ENCODE measurements at regions not wholly inside any gene's neighbourhood (a gene's known extent, or its start where the extent isn't known, plus 50 kb on each side); places are given as distances from the start of the nearest gene placed in this dataset.
"Not testable (repeated sequence)": the region's sequence is repeated elsewhere in the genome, so short reads cannot be mapped to it uniquely, and the experiment has no call there.

DNA sequence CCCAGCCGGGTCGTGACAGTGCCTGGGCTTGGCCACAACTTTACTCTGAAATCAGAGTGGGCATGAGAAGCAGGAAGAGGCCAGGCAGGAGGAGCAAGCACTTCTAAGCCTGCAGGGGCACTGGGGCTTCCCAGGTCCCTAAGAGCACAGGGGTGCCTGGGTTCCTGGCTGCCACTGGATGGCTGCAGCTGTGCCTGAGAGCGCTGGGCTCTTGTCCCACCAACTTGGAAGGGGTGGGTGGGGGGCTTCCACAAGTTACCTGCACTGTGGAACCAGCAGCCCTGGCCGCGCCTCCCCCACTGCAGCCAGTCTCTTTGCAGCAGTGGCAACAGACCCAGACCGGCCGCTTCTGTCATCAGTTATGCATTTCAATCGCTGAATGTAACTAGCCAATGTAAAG is 434.7 kb upstream of the GRM3 start:
- in situ Hi-C loops (cut with HindIII; ENCODE audit: low sequenced_read_pairs), result no loop called here

DNA sequence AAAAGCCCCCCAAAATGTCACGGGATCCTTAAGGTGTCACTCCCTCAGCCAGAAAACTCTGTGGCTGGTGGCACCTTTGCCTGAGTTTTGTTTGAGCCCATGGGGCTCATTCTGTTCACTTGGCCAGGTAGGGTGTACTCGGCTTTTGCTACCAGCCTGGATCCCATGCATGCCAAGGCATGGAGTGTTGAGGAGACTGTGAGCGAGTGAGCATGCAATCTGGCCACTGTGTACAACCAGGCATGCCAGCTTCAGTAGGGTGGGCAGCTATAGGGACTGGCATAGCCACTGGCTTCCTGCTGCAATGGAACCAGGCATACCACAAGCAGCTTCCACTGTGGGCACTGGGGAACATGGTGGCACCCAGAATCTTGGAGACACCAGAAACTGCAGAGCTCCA is 436.0 kb upstream of the GRM3 start:
- in situ Hi-C loops (cut with HindIII; ENCODE audit: low sequenced_read_pairs), result no loop called here

DNA sequence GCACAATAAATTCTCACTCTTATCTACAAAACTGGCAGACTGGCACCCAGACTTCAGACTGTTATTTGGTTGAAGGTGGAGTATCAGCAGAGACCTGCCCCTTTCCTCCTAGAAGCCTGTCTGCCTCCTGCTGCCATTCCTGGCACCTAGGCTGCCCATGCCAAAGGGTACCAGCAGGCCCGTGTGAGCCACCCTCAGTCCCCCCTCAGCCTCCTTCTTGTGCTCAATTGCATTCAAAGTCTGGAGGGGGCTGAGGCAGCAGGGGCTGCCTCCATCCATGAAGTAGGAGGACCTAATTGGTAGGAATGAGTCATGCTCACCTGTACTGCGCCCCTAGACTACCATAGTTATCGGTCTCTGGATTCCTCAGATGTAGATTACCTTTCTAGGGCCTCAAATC is 440.9 kb upstream of the GRM3 start:
- in situ Hi-C loops (cut with HindIII; ENCODE audit: low sequenced_read_pairs), result no loop called here

DNA sequence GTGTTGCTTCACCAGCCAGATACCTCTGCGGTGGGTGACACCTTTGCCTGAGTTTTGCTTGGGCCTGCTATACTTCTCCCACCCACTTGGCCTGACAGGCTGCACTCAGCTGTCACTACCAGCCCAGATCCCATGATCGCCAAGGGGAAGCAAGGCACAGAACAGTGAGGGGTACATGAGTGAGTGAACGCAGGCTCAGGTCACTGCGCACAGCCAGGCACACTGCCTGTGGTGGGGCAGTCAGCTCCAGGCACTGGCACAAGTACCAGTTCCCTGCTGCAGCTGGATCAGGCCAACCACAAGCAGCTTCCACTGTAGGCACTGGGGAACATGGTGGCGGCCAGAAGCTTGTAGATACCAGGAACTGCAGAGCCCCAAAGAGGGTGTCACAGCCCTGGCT is 441.9 kb upstream of the GRM3 start:
- in situ Hi-C loops (cut with HindIII; ENCODE audit: low sequenced_read_pairs), result no loop called here

DNA sequence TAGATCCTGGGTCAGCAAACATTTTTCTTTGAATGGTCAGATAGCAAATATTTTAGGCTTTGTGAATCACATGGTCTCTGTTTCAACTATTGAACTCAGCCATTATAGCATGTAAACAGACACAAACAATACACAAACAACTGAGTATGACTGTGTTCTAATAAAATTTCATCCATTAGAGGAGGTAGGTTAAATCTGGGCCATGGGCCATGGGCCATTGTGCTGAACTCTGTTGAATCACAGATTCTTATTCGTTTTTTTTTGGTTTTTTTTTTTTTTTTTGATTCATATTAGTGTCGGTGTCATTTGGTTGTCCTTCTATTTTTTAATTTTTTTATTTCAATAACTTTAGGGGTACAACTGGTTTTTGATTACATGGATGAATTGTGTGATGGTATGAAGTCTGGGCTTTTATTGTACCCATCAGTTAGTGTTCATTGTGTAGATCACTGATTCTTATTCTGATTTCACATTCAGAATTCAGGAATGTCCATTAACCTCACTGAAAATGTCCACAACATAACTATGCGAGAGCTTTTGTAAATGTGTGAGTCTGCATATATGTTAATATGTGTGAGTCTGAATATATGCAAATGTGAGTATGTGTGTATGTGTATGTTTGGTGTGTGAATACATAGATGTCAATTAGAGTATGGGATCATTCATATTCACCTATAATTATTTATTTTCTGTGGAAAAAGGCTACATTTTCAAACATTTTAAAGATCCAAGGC is 443.7 kb upstream of the GRM3 start:
- in situ Hi-C loops (cut with HindIII; ENCODE audit: low sequenced_read_pairs), result no loop called here

DNA sequence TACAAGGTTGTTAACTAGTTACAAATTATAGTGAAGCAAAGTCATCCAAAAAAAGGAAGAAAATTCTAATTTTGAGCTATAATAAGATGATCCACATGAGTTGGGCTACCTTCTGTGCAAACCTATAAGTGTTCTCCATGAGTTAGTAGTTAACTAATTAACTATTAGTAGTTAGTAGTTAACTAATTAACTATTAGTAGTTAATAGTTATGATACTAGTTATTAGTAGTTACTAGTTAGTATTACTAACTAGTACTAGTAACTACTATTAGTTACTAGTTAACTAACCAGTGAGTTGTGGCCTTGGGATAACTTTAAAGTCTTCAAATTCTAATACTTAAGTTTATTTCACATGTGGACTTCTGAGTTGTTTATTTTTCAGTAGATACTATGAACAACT is 453.4 kb upstream of the GRM3 start:
- in situ Hi-C loops (cut with HindIII; ENCODE audit: low sequenced_read_pairs), result no loop called here

DNA sequence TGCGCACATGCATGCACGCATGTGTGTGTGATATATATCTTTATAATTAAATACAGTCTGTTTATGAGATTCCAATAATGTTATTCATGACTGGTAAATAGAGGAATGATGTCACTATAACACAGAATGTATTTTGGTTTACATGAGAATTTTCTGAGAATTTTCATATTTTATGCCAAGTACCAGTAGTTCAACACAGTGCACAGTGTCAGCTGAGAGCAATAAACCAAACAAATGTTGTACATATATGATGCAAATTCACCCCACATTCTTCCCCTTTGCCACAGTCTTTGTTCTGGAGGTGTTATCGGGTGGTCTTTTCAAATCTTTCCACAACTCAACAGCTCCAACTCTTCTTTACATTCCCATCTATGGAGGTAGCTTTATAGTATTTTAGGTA is 462.2 kb upstream of the GRM3 start:
- in situ Hi-C loops (cut with HindIII; ENCODE audit: low sequenced_read_pairs), result no loop called here

DNA sequence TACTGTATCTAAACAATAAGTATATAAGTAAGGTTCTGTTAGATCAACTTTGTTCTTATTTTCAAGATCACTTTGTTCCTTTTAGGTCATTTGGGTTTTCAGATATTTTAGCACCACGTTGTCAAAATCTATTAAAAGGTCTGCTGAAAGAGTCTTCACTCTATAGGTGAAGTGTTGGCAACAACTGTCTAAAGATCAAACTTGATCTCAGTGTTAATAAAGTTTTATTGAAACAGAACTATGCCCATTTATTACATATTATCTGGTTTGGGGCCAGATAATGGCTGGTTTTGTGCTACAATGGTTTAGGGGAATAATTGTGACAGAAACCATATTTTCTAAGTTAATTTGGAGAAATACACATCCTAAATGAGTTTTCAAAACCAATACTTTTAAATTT is 478.9 kb upstream of the GRM3 start:
- in situ Hi-C loops (cut with HindIII; ENCODE audit: low sequenced_read_pairs), result no loop called here

DNA sequence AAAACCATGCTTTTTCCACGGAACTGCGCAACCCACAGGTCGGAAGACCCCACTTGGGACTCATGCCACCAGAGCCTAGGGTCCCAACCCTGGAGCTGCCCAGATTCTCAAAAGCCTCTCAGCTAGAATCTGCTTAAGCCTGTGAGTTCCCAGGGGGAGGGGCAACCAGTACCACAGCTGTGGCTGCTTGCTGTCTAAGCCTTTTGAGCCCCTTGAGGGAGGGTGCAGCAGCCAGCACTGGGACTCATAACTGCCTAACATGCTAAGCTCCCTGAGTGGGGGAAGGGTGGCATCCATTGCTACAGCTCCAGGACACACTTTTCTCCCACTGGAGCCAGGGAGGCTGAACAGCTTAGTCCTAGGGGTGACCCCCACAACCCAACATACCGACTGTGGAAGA is 485.6 kb upstream of the GRM3 start:
- in situ Hi-C loops (cut with HindIII; ENCODE audit: low sequenced_read_pairs), result no loop called here

DNA sequence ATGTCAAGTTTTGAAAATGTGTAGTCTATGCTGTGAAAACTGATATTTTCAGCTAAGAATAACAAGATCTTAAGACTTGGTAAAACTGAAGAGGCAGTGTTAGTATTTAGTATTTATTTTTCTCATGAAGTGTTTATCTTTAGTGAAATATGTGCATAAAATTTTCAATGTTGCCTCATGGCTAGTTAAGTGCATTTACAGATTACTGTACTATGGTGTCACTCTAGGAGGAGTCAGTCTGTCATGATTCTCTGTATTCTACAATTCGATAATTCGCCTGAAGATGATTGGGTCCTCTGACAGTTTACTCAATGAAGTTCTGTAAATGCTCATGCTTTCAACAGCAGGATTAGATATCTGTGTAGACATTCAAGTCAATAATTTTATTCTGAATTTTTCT is 488.1 kb upstream of the GRM3 start:
- in situ Hi-C loops (cut with HindIII; ENCODE audit: low sequenced_read_pairs), result no loop called here

DNA sequence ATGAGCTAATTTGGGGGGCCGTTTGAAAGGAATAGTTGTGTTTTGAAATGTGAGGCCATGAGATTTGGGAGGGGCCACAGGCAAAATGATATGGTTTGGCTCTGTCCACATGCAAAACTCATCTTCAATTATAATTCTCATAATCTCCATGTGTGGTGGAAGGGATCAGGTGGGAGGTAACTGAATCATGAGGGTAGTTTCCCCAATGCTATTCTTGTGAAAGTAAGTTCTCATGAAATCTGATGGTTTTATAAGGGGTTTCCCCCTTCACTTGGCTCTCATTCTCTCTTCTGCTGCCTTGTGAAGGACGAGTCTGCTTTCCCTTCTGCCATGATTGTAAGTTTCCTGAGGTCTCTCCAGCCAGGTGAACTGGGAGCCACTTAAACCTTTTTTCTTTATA is 490.8 kb upstream of the GRM3 start:
- in situ Hi-C loops (cut with HindIII; ENCODE audit: low sequenced_read_pairs), result no loop called here

DNA sequence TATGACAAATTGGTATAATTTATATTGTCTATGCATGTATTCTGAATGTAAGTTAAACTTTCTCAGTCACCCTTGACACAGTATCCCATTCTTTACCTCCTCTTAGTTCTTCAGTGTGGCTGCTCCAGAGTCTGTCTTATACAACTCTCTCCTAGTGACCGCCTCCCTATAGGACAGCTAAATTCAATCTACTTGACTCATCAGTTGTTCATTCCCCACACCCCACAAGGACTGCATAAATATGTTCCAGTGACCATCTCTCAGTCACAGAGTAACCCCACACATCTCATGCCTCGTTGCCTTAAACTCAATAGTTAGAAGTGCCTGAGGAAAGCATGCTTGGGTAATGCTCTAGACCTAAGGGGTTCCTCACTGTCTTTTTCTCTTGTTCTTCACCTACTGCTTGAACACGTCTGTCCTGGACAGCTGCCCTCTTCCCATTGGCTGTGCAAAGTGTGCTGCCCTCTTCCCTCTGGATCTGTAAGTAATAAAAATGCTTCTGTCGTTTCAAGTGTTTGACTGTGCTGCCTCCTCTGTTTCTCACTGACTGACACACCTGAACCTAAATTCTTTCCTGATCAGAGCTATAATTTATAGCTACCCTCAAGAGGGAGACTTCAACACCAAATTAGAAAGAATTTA is 494.6 kb upstream of the GRM3 start:
- in situ Hi-C loops (cut with HindIII; ENCODE audit: low sequenced_read_pairs), result no loop called here

DNA sequence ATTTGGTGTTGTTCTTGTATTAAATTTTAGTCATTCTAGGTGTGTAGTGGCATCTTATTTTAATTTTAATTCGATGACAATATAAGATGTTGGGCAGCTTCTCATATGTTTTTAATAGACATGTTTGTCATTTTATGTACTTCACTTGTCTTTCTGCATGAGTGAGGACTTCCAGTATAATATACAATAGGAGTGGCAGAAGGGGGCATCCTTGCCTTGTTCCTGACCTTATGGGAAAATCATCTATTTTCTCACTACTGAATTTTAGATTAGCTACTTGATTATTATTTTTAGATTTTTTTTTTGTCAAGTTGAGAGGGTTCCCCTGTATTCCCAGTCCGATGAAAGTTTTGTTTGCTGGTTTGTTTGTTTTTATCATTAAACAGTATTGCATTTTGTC is 495.2 kb upstream of the GRM3 start:
- in situ Hi-C loops (cut with HindIII; ENCODE audit: low sequenced_read_pairs), result no loop called here

DNA sequence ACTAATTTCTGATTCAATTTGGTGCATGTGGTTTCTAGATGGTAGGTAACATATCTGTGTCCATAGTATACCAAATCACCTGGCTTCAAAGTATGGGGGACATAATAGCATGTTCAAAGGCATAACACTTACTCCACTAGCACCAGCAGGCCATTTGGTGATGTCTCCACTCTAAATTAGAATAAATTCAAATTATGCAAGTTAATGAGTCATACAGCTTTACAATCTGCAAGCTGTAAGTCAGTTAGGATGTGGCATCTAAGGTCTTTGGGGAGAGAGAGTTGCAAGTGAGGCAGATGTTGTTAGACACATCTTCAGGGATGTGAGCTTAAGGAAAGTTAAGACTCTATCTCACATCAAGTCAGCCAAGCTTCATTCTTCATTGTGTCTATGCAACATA is 506.4 kb upstream of the GRM3 start:
- in situ Hi-C loops (cut with HindIII; ENCODE audit: low sequenced_read_pairs), result no loop called here

DNA sequence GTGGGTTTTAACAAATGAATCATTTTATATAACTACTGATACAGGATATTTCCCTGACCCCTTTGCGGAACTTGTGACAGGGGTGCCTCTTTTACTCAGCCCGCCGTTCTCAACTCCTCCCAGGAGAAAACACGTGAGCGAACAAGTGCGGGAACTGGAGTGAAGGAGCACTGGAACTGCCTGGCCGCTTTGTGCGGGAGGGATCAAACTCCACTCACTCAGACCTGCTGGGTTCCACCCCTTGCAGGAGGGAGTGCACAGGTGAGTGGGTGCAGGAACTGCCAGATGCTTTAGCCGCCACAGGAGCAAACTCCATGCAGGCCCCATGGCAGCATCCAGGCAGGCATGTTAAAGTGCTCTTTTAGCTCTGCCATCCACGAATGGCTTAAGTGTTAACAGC is 513.4 kb upstream of the GRM3 start:
- in situ Hi-C loops (cut with HindIII; ENCODE audit: low sequenced_read_pairs), result no loop called here

DNA sequence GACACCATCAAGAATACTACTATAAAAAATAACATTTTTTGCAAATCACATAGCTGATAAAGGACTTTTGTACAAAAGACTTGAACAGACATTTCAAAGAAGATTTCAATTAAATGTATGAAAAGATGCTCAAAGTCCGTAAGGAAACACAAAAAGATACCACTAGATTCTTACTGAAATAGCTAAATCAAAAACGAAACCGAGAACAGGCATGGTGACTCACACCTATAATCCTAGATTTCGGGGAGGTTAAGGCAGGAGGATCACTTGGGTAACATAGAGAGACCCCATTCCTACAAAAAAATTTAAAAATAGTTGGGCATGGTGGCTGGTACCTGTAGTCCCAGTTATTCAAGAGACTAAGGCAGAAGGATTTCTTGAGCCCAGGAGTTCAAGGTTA is 520.2 kb upstream of the GRM3 start:
- in situ Hi-C loops (cut with HindIII; ENCODE audit: low sequenced_read_pairs), result no loop called here

DNA sequence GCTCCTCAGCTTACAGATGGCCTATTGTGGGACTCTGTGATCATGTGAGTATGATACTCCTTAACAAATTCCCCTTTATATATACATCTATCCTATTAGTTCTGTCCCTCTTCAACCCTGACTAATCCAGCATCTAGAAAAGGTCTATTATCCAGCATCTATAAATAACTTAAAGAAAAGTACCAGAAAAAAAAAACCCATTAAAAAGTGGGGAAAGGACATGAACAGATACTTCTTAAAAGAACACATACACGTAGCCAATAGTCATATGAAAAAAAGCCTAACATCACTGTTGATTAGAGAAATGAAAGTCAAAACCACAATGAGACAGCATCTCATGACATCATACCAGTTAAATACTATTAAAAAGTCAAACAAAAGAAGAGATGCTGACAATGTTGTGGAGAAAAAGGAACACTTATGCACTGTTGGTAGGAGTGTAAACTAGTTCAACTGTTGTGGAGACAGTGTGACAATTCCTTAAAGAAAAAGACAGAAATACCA is 549.5 kb upstream of the GRM3 start:
- in situ Hi-C loops (cut with HindIII; ENCODE audit: low sequenced_read_pairs), result no loop called here

DNA sequence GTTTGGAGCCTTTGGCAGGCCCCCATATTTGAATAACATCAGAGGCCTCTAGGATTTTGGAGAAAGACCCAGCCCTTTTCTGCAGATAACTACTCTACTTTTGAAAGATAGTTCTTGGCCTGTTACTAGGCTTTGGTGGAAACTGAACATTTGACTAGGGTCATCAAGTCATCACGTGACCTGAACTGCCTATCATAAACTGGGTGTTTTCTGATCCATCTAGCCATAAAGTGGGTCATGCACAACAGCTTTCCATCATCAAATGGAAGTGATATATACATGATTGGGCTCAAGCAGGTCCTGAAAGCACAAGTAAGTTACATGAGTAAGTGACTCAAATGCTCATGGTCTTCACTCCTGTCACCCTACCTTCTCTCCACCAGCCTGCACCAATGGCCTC is 552.3 kb upstream of the GRM3 start:
- in situ Hi-C loops (cut with HindIII; ENCODE audit: low sequenced_read_pairs), result no loop called here

DNA sequence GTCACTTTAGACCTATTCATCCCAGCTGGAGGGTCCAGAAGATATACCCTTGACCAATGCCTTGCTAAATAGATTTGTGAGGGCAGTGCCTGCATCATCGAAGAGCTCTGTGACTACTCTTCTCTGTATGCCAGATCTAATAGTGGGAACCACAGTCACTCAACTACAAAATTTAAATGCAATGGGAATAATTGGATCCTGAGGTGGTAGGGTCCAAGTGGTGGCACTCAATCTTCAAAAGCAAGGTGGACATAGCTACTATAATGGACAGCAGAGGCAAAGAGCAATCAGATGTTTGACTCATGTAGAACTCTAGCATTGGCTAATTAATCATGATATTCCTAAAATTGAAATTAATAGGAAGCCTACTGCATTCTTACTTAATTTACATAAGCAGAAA is 554.3 kb upstream of the GRM3 start:
- in situ Hi-C loops (cut with HindIII; ENCODE audit: low sequenced_read_pairs), result no loop called here

DNA sequence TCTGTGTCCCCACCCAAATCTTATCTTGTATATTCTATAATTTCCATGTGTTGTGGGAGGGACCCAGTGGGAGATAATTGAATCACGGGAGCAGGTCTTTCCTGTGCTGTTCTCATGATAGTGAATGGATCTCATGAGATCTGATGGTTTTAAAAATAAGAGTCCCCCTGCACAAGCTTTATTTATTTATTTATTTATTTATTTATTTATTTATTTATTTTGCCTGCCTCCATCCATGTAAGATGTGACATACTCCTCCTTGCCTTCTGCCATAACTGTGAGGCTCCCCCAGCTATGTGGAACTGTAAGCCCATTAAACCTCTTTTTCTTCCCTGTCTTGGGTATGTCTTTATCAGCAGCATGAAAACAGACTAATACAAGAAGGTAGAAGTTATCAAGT is 579.1 kb upstream of the GRM3 start:
- in situ Hi-C loops (cut with HindIII; ENCODE audit: low sequenced_read_pairs), result not testable (repeated sequence)

DNA sequence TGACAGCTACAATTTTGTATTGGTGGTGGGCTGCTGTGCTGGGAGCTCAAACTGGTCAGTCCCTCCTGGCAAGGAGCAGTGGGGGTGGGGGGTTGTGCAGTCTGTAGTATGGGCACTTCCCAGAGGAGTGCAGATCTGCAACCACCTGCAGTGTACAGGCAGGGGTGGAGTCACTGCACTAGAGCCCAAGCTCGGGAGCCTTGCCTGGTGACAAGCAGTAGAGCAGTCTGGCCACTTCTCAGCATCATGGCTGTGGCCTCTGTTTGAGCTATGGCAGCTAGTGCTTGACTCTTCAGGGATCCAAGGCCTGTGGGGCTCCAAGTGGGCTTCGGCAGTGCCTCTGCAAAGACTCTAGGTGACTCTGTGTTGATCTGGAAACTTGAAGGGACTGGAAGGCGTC is 585.1 kb upstream of the GRM3 start:
- in situ Hi-C loops (cut with HindIII; ENCODE audit: low sequenced_read_pairs), result no loop called here

DNA sequence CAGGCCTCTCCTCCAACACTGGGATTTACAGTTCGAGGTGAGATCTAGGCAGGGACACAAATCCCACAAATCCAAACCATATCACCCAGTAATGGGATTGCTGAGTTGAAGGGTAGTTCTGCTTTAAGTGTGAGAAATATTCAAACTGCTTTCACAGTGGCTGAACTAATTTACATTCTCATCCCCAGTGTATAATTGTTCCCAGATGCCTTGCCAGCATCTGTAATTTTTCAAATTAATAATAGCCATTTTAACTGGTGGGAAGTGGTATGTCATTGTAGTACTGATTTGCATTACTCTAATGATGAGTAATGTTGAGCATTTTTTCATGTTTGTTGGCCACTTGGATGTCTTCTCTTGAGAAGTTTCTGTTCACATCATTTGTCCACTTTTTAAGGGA is 592.8 kb upstream of the GRM3 start:
- in situ Hi-C loops (cut with HindIII; ENCODE audit: low sequenced_read_pairs), result no loop called here

DNA sequence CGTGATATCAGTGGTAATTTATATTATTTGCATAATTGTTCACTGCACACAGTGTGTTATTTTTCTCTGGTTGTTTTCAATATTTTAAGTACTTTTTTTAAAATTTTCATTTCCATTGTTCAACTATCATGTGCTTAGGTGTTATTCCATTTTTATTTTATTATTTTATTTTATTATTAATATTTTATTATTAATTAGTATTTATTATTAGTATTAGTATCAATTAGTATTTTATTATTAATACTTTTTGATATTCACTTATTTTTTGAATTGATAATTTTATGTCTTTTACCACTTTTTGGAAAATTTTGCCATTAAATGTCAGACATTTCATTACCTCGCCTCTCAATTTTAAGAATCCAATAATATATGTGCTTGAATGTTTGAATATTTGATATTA is 593.8 kb upstream of the GRM3 start:
- in situ Hi-C loops (cut with HindIII; ENCODE audit: low sequenced_read_pairs), result no loop called here

Measured in endothelial cell of hepatic sinusoid (primary cell).